PC-3 (cell line): ENCODE measurements at regions not wholly inside any gene's neighbourhood (a gene's known extent, or its start where the extent isn't known, plus 50 kb on each side); places are given as distances from the start of the nearest gene placed in this dataset.

ENCODE experiments used
- EZH2 ChIP-seq: fragments of 300-600 bp; sonication (generic); IDR thresholded peaks from one replicate; pipeline ENCODE4 v1.6.1; 2017; ENCODE audit warnings: antibody characterized with exemption, mild to moderate bottlenecking, low read length; ENCODE audit not compliant: unreplicated experiment
- EZH2phosphoT487 ChIP-seq: fragments of 300-600 bp; sonication (generic); IDR thresholded peaks from 2 replicates; pipeline ENCODE4 v1.6.1; 2018; ENCODE audit warnings: mild to moderate bottlenecking, antibody characterized with exemption, low read length, borderline replicate concordance
- TF ChIP-seq, protein P1 (sequence below): fragments of 300-600 bp; sonication (generic); conservative IDR thresholded peaks from 2 replicates; pipeline ENCODE4 v1.5.1; 2017; ENCODE audit warnings: antibody characterized with exemption, low read depth, mild to moderate bottlenecking, low read length

DNA sequence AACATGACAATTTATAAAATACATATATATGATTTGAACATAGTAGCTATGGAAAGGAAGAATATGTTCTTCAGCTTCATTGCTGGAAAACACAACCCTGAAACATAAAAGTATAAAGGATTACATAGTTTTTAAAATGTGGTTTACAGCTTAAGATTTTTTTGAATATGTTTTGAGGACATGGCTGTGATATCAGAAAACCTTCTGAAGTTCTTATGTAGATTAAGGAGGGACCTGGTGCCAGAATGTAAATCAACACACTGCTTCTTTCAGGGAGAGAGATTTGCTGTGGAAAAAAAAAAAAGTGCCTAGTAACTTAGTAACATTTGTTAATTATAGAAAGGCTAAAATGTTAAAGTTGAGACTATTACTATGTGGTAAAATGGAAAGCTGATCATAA lies 1261.8 kb downstream of the ADGRL3 start:
- TF ChIP-seq, protein P1, sequence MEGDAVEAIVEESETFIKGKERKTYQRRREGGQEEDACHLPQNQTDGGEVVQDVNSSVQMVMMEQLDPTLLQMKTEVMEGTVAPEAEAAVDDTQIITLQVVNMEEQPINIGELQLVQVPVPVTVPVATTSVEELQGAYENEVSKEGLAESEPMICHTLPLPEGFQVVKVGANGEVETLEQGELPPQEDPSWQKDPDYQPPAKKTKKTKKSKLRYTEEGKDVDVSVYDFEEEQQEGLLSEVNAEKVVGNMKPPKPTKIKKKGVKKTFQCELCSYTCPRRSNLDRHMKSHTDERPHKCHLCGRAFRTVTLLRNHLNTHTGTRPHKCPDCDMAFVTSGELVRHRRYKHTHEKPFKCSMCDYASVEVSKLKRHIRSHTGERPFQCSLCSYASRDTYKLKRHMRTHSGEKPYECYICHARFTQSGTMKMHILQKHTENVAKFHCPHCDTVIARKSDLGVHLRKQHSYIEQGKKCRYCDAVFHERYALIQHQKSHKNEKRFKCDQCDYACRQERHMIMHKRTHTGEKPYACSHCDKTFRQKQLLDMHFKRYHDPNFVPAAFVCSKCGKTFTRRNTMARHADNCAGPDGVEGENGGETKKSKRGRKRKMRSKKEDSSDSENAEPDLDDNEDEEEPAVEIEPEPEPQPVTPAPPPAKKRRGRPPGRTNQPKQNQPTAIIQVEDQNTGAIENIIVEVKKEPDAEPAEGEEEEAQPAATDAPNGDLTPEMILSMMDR = no peak
- TF ChIP-seq EZH2 (no peak), EZH2phosphoT487 (no peak)
